Activated T-cell treated with anti-CD3 and anti-CD28 coated beads for 24 hours (primary cell): ENCODE measurements at regions not wholly inside any gene's neighbourhood (a gene's known extent, or its start where the extent isn't known, plus 50 kb on each side); places are given as distances from the start of the nearest gene placed in this dataset.

Experiments used
- DNase-seq: peaks from one replicate; pipeline ENCODE4 v3.0.0-alpha.2; 2020; ENCODE audit warnings: low read depth

DNA sequence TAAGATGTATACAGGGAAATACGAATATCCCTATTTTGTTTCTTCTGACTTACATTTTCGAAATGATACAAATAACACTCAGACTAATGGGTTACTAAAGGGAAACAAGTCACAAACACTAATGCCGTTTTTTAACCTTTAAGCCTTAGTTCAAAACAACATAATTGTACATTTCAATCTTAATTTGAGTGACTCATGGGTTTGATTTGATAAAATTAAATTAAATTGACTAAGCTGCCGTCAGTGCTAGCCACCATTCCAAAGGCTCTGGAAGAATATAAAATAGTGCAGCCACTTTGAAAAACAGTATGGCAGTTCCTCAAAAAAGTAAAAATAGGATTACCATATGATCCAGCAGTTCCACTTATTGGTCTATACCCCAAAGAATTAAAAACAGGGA, 133.8 kb upstream of the NT5C1B start:
- DNase-seq, result no peak

DNA sequence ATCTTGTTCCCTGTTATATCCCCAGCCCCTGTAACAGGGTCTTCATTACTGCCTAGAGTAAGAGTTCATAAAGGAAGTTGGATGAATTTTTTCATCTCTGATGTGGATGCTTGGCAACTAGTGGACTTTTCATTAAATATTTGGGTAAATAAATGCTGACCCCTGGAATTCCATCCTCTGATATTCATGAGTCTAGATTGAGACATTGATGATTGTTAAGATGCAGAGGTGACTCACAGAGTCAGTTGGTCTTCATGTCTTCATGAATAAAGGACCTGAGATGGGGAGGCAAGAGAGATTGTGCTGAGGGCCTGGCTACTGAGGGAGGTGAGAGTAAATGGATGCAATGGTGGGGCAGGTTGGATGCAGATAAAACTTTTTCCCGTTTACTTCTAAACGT, 132.7 kb upstream of the NT5C1B start:
- DNase-seq, result no peak

DNA sequence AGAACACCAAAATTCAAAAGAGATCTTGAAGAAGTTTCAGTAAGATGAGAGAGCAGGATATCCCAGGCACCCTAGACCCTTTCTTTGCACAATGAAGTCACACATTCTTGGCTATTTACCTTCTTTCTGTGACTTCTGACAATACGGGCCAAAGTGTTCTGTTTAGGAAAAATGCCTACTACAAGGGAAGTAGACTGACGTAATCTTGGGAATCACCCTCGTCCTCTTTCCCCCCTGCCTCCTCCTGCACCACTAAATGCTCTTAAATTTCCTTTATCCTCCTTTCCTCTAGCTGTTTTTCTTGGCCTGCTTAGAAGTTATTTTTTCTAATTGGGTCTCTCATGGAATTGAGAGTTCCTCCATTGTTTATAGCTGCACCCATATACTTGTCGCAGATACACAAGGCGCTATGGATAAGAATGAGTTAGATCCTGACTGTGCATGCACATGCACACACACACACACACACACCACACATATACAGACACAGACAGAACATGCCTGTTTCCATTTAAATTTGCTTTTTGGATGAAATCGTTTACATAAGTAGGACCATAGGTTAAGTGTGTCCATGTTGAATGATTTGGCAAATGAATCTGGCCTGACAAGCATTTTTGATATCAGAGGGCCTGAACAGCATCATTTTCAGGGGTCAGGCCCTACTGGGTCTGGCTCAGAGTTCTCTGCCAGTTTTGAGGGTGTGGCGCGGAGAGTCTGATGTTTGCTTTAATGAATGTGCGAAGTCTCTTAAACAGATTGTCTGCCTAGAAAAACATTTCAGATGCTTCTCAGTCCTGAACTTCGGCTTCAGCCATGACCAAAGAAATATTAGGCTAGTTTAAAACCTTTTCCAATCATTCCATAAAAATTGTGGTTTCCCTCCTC, 131.9 kb upstream of the NT5C1B start:
- DNase-seq, result no peak

DNA sequence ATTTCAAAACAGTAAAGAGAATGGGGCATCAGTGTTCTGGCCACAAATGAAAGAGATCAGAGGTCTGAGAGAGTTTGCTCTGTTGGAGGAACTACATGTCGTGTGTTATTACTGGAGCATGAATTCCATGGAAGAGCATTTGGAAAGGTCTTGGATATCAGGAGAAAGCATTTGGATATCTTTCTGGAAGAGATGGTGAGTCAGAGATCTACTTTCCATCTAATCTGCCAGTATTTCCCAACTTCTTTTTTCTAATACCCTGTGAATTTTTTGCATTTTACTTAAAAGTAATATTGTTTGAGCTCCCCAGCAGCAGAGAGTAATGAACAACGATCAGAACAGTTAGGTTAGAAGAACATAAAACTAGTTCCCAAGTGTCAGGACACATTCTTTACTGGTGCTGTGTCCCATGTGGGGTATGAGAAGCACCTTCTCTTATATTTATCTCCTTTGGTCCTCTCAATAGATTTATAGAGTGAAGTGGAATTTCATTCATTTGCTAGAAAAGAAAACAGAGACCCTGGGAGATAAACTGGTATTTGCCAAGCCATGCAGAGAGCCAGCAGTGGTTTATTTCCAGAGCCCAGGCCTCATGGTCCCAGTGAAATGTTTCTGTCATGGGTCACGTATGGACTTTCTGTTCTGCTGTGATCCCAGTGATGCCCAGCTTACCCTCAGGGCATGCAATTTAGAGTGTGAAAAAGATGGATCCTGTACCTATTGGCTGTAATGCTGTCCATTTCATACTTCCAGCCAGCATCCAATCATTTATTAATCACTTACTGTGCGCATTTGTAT, 130.8 kb upstream of the NT5C1B start:
- no peak for DNase-seq

DNA sequence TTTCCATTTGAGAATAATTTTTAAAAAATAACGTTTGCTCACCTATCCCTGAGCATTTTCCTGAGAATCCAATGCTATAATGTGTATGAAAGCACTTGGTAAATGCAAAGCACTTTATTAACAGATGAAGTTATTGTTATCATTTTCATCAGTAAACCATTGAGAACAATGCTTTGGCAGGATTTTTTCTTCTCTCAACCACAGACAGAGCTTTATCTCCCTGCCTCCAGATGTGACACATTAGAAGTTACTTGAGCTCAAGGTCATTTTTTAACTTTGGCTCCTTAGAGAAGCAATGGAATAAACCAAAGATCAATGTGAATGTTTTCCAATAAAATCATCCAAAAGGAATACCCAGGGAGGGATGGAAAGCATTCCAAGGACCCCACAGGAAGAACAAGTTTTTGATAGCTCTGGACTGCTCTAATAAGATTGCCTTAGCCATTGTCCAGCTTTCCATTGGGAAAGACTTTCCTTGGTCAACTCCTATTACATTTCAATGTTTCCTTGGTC, 118.9 kb upstream of the NT5C1B start:
- no peak for DNase-seq

DNA sequence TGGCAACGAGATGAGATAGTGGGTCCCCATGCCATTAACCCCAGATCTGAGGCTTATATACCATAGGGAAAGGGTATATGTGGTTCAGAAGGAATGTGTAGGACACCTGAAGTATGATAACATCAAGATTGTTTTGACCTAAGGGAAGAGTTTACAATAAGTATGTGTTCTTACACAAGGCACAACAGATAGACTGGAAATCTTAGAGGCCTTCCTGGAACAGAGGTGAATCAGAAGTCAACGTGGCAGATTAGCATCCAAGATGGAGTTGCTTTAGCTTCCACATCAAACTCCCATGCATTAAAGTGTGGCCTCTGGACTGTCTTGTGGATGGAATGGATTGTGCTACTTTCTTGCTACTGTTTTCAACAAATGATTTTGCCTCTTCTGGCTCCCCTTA, 116.6 kb upstream of the NT5C1B start:
- DNase-seq, result no peak

DNA sequence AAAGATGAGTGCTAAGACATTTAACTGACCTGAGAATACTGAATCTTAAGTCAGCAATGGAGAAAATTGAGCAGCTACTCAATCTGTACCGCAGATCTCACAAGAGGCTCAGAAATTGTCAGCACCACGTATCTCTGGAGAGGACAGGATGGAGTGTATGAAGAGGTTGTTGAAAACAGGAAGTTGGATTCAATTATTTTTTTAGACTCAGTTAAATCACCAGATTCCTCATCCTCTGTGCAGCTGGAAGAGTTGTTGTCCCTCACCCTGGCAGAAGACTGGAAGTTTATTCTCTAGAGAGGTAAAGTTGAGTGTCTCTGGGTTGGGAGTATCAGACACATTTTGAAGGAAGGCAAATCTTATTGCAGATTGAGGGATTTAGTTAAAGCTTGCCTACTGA, 114.9 kb upstream of the NT5C1B start:
- DNase-seq, result no peak

DNA sequence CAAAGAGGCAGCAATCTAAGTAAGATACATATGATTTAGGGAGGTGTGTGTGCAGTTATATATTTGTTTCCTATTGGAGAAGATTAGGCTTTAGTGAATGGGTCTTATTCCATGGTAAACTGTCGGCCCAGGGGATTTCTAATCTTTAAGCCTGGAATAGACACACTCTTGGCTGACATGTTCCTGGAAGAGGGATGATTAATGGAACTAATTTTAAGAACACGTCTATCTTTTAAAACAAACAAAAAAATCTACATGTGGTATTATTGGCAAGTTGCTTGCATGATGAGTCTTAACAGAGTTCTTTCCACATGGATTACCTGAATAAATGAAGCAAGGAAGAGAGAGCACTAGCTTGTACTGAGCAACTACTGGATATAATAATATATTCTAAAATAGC, 114.2 kb upstream of the NT5C1B start:
- DNase-seq, result no peak

DNA sequence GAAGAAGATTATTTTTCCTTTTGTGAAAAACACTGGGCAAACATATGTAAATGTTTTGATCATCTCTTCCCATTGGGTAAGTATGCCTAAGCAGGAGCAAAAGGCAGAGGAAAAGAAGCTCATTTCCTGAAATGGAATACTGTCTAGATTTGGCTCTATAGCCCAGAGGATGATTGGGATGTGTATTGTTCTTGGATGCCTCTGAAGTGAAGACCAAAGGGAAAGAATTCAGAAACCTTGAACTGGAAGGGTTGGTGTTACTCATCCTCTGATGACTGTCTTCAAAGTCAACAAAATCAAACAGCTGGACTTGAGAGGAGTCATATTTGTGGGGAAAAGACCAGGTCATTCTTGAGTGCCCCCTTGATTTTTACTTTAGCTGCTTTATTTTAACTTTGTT, 112.6 kb upstream of the NT5C1B start:
- DNase-seq, result no peak

DNA sequence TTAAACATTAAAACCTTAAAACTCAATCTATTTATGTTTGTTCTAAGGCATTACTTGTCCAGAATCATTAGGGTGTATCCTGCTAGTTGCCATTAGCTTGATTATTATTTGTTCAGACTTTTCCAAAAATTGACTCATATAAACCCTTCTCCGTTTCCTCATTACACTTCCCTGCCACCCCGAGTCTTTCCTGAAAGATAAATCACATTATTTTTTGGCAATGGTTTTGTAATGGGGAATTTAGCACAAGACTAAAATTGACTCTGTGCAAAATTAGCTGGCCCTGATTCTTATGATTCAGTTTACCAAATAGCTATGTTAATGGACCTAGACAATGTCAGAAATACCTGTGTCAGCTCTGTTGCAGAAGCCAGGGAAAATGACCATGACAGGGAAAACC, 112.2 kb upstream of the NT5C1B start:
- DNase-seq, result no peak

DNA sequence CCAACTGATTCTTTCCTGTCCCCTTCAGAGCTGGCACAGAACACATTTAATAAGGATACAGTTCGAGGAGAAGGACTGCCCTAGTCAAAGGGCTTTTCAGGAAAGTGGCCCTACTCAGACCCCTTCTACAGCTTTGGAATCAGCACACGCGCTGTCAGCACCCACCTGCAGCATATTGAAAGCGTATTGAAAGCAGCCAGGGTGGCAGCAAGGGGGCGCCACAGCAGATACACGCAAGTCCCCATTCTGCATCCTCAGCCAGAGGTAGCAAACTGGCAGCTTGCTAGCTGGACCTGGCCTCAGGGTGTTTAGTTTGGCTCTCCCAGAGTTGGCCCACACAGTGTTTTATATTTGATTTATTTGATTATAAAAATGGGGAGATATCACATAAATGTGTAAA, 101.0 kb upstream of the NT5C1B start:
- DNase-seq, result no peak

DNA sequence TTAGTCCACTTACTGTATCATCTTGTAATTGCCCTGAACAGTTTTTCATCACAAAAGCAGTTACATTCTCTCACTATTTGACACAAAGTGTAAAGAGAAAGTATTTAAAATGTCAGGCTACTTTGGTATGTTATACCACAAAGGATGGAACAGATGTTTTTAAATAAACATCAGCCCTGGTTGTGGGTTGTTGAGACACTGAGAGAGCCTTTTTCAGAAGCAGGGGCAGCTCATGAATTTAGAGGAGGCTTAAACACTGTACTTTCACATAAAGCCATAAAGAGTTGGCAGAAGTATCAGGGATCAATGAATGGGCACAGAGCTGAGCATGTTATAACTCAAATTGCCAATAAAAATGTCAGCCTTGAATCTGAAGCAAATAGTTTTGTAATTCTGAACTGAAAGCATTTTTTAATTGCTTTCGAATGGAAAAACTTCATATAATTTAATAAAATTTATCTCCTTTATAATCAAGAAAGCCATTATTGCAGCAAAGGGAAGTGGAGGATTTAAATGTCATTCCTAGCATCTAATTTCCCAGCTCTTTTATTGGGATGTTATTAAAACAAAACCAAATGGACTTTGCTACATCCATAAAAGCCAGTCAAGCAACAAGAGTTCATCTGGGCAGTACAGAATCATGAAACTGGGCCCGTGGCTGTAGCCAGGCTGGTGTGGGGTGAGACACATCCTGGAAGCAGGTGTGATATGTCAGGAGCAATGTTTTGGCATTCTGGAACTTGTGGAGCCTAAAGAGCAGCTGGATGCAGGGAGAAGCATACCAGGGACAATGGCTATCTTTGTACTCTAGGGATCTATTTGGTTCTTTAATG, 95.1 kb upstream of the NT5C1B start:
- DNase-seq, result no peak

DNA sequence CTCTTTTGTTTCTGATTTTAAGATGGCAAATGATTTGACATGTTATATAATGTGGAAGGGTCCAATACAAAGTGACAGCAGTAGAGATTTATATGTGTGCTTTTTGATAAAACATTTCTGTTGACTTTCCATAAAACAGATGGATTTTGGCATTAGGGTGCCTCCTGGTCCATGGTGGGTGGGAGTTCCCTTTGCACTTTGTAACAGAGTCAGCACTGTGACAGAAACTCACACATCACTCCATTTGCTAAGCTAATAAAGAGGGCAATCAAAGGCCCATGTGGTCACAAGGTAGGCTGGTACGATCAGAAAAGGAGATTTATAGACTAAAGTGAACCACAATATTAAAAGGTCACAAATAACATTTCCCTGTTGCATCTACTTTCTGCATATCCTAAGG, 93.3 kb upstream of the NT5C1B start:
- DNase-seq, result no peak

DNA sequence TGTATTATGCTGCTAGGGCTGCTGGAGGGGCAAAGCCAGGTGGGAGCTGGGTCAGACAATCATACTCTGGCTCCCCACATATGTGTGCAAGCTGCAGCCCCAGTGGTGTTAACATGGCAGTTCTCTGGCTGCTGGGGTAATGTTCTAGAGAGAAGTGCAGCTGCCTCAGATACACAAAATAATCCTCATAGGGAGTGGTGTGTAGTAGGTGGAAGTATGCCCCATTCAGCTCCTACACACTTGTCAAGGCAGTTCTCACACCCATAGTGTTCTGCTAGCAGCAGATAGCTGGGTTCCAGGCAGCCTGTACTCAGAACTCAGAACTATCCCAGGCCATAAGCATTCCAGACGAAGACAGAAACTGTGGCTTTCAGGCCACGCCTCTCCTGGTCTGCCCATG, 87.9 kb upstream of the NT5C1B start:
- DNase-seq, result no peak

DNA sequence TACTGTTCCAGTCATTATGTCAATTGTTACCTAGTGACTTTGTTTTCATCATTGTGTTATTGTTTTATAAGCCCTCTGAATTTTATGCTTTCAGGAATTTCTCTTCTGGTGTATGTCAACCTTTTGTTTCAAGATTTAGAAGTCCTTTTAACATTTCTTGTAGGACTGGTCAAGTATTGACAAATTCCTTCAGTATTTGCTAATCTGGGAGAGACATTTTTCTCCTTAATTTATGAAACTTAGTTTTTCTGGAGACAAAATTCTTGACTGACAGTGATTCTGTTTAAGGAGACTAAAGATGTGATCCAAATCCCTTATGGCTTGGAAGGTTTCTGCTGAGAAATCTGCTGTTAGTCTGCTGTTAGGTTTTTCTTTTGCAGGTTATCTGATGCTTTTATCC, 84.9 kb upstream of the NT5C1B start:
- no peak for DNase-seq

DNA sequence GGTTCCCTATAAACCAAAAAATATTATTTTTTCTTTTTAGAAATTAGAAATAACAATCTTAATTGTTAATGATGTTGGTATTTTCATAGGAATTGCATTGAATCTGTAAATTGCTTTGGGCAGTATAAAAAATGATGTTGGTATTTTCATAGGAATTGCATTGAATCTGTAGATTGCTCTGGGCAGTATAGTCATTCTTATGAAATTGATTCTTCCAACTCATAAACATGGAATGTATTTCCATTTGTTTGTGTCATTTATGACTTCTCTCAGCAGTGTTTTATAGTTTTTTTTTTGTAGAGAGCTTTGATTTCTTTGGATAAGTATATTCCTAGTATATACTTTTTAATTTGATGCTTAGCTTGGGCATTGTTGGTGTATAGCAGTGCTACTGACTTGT, 82.0 kb upstream of the NT5C1B start:
- DNase-seq, result no peak

DNA sequence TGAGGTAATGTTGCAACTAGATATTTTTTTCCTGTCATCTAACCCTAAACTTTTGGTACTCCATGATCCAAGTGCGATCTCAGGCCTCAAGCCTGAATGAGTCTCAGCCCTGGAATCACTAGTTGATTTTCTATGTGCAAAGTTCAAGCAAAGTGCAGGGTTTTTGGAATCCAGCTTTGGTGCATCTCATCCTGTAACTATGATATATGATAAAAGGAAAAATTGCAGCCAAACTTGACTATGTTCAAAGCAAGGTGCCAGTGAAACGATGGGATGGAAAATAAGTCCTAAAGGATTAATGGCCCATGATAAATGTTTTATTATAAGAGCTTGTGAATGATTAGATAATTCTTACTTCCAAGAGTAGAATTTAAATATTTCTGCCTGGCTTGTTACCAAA, 78.9 kb upstream of the NT5C1B start:
- no peak for DNase-seq

DNA sequence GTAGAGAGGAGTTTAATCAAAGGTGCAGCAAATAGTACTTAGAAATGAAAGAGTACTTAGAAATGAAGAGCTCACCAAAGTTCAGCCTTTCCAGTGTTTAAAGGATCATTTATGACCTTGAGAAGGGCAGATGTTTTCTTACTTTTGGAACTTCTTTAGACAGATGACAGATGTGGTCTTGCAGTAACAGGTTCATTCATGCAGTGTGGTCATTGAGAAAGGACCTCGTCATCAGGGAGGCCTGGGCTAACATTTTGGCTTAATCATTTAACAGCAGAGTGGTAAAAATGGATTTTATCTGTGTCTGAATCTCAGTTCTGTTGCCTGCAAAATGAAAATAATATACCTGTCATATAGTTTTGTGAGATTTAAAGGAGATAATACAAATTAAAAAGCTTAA, 75.1 kb upstream of the NT5C1B start:
- no peak for DNase-seq

DNA sequence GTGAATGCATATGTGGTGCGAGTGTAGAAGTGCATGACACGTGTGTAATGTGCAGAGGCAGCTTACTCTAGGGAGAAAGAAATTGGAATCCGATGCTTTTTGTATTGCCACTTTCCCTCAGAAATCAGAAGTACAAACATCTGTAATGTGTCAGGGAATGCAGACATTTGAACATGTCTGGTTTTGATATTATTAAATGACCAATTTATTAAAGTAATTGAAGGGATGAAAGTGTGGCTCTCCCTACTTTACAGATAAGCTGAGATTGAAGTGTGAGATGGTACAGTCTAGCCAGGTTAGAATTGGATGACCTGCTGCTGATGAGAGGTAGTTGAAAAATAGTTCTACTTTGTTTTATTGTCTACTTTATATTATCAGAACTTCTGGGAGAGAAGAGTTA, 74.5 kb upstream of the NT5C1B start:
- DNase-seq, result no peak

DNA sequence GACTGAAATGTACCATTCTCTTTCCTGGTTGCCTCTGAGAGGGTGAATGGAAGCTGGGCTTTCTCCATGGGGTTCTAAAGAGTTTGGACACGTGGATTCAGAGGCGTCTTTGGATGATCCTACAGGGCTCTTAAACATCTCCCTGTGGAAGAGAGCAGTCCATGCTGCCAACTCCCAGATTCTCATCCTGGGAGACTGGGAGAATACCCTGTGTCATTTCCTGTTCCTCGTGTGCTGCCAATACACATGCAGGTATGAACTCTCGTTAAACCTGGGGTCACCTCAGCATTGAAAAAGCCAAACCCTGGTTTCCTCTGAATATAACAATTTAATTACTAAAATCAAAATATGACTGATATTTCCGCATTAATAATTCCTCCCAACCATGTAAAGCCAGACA, 73.3 kb upstream of the NT5C1B start:
- DNase-seq, result no peak

DNA sequence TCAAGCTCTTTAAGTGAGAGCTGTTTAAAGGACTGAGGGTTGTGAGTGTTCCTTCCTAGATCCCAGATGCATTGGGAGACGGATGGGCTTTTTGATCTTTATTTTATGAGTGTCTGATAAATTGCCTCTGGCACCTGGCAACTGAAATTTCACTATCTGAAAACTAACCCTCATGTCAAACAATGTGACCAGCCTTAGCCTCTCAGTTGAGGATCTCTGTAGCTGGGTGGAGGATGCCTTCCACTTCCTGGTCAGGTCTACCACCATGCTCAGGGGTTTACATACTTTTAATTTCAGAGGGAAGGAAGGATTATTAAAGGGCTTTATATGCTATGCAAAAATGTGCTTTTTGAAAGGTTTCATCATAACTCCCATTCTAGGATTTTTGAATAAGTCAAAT, 70.5 kb upstream of the NT5C1B start:
- DNase-seq, result no peak

DNA sequence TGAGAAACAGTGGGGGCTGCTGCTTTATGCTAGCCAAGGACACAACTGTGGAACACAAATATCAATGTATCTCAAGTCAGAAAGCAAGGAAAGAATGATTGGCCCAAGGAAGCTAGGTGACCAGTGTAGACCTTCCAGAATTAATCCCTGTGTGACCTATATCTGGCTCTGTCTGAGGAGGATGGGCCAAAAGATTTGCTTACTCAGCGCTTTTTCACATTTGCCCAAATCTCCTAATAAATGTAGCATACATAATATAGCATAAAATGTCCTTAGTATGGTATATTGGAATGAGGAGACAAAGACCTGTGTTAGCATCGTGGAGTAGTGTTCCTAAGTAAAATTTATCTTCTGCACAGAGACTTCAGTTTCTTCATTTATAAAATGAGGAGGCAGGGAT, 66.7 kb upstream of the NT5C1B start:
- DNase-seq, result no peak
